Esophagus muscularis mucosa (tissue), 4 donors: ENCODE measurements at regions not wholly inside any gene's neighbourhood (a gene's known extent, or its start where the extent isn't known, plus 50 kb on each side); places are given as distances from the start of the nearest gene placed in this dataset.

ENCODE experiments used
- DNase-seq: peaks from one replicate; pipeline ENCODE4 v3.0.0-alpha.2; 2017; ENCODE audit errors: extremely low spot score
- H3K27ac ChIP-seq, 4 donors: fragments of 200-600 bp; sonication (generic); replicated peaks in 1 of 4; 1 replicate in 3 of 4; 2 replicates in 1 of 4; pipeline ENCODE4 v1.5.1; 2016 to 2019; ENCODE audit warnings: mild to moderate bottlenecking in 1 of 4
- H3K27me3 ChIP-seq, 4 donors: fragments of 200-600 bp; sonication (generic); one replicate each; pipeline versions ENCODE4 v1.5.1 to v1.6.0; 2016 to 2019
- H3K36me3 ChIP-seq, 4 donors: fragments of 200-600 bp; sonication (generic); one replicate each; pipeline ENCODE4 v1.5.1; 2016 to 2019
- H3K4me1 ChIP-seq, 4 donors: fragments of 200-600 bp; sonication (generic); one replicate each; pipeline ENCODE4 v1.5.1; 2016 to 2019
- H3K4me3 ChIP-seq, 4 donors: fragments of 200-600 bp; sonication (generic); 1 replicate in 2 of 4; 2 replicates in 2 of 4; pipeline ENCODE4 v1.5.1; 2016 to 2019; ENCODE audit warnings: mild to moderate bottlenecking in 4 of 4, moderate library complexity in 1 of 4
- H3K9me3 ChIP-seq, 4 donors: fragments of 200-600 bp; sonication (generic); 1 replicate in 3 of 4; 2 replicates in 1 of 4; pipeline ENCODE4 v1.5.1; 2016 to 2019
- EP300 ChIP-seq: sonication (generic); formaldehyde crosslinking; IDR thresholded peaks from one replicate; pipeline ENCODE4 v1.6.1; 2017; ENCODE audit warnings: antibody characterized with exemption
- POLR2A ChIP-seq: fragments of 450-650 bp; IDR thresholded peaks from one replicate; pipeline ENCODE4 v1.6.1; 2017; ENCODE audit warnings: antibody characterized with exemption, moderate library complexity, mild to moderate bottlenecking, low read depth
- POLR2AphosphoS5 ChIP-seq, 2 donors: sonication (generic); formaldehyde crosslinking; IDR thresholded peaks; one replicate each; pipeline ENCODE4 v1.6.1; 2017; ENCODE audit warnings: antibody characterized with exemption in 2 of 2
- WGBS: methylation state at CpG from one replicate; pipeline ENCODE4 v1.1.5; 2018; 5-methylcytosine and 5-hydroxymethylcytosine counted together
- intact Hi-C: fragments of 100-400 bp; cut with DNase I; formaldehyde crosslinking; loops from one replicate; pipeline ENCODE4 v1.15.1; 2023
- TF ChIP-seq, protein P1 (sequence below), 3 experiments: fragments of 200-600 bp in 2 of 3; fragments of 450-650 bp in 1 of 3; sonication (generic) in 2 of 3; IDR thresholded peaks; one replicate each; pipeline ENCODE4 v1.5.1; 2017 to 2019; ENCODE audit warnings: antibody characterized with exemption in 3 of 3, mild to moderate bottlenecking in 2 of 3, moderate library complexity in 1 of 3

DNA sequence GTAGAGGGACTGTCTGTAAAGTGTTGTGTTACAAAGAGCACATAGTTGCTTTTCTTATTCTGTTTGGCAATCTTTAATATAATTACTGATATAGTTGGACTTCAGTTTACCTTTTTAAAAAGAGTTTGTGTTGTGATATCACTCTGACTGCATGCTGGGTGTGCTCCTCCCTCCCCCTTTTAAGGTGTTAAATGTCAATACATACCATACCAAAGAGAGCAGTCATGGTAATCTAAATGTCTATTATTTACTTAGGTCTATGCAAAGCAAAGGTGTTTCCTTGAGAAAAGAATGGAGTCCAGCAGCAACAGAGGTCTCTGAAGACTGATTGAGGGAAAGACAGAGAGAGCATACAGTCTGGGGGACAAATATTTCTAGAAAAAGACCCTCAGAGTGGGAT lies 275.1 kb upstream of the NRP1 start:
- Histone ChIP-seq H3K4me3 (no peak overlapping the region), H3K27me3 (no peaks in the 10 kb centered on the region), H3K27ac (no peak overlapping the region), H3K9me3 (peaks cover 0 to 9% (median 0%) of the 10 kb centered on the region in 4 donors), H3K4me1 (peaks cover 0 to 4% (median 0%) of the 10 kb centered on the region in 4 donors), H3K36me3 (no peaks in the 10 kb centered on the region)
- intact Hi-C loops = no loop called here
- DNase-seq = no peak
- no peak for TF ChIP-seq EP300
- TF ChIP-seq, protein P1, sequence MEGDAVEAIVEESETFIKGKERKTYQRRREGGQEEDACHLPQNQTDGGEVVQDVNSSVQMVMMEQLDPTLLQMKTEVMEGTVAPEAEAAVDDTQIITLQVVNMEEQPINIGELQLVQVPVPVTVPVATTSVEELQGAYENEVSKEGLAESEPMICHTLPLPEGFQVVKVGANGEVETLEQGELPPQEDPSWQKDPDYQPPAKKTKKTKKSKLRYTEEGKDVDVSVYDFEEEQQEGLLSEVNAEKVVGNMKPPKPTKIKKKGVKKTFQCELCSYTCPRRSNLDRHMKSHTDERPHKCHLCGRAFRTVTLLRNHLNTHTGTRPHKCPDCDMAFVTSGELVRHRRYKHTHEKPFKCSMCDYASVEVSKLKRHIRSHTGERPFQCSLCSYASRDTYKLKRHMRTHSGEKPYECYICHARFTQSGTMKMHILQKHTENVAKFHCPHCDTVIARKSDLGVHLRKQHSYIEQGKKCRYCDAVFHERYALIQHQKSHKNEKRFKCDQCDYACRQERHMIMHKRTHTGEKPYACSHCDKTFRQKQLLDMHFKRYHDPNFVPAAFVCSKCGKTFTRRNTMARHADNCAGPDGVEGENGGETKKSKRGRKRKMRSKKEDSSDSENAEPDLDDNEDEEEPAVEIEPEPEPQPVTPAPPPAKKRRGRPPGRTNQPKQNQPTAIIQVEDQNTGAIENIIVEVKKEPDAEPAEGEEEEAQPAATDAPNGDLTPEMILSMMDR (IDR thresholded peaks at IDR 0.05) = no peak
- no peak for TF ChIP-seq POLR2A
- TF ChIP-seq POLR2AphosphoS5 (IDR thresholded peaks at IDR 0.05) = no peak

- no peak for TF ChIP-seq POLR2A
- TF ChIP-seq POLR2AphosphoS5 (IDR thresholded peaks at IDR 0.05) = no peak
- TF ChIP-seq EP300 = no peak
- TF ChIP-seq, protein P1 (IDR thresholded peaks at IDR 0.05) = no peak
- Histone ChIP-seq H3K27ac (no peak overlapping the region), H3K36me3 (no peaks in the 10 kb centered on the region), H3K4me3 (no peak overlapping the region), H3K27me3 (no peaks in the 10 kb centered on the region), H3K4me1 (no peaks in the 10 kb centered on the region), H3K9me3 (no peaks in the 10 kb centered on the region)
- DNase-seq = no peak
- intact Hi-C loops = no loop called here
- 62% methylated on average over 1 of the region's 1 CpG for WGBS
These were observed 267.8 kb upstream of the NRP1 start for GRCh38 chr10:33602278-33602677.

DNA sequence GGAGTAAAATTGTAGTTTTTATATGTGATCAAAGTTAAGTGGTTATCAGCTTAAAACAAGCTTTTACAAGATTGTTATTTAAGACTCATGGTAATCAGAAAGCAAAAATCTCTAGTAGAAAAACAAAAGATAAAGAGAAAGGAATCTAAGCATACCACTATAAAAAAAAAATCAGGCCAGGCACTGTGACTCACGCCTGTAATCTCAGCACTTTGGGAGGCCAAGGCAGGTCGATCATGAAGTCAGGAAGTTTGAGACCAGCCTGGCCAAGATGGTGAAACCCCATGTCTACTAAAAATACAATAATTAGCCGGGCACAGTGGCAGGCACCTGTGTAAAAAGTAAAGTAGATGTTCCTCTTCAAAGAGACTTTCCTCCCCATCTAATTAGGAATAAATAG lies 265.9 kb upstream of the NRP1 start:
- Histone ChIP-seq H3K27me3 (no peaks in the 10 kb centered on the region), H3K27ac (no peak overlapping the region), H3K4me1 (no peaks in the 10 kb centered on the region), H3K9me3 (no peaks in the 10 kb centered on the region), H3K4me3 (no peak overlapping the region), H3K36me3 (no peaks in the 10 kb centered on the region)
- 88% methylated on average over 3 of the region's 3 CpGs for WGBS
- no peak for TF ChIP-seq POLR2AphosphoS5 (IDR thresholded peaks at IDR 0.05)
- TF ChIP-seq, protein P1 (IDR thresholded peaks at IDR 0.05) = no peak
- intact Hi-C loops = no loop called here
- DNase-seq = no peak

GRCh38 chr10:33596422-33596821 lies 262.0 kb upstream of the NRP1 start:
- 73% methylated on average over 6 of the region's 6 CpGs for WGBS

DNA sequence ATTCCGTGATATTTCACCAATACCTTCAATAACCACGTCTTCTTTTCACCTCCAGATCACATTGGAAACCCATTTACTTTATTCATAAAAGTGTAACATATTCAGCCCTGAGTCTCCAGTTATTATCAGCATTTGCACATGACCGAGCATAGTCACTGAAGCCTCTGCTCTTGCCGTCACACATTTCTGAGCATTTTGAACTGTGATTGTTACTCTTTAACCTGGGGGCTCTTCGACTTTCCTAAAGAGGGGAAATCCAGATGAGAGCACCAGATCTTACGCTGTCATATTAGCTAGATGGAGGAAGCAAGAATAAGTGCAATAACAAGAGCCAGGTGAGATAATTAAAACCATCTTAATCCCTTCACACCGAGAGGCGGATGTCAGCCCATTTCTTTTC lies 260.0 kb upstream of the NRP1 start:
- H3K36me3 ChIP-seq = no peaks in the 10 kb centered on the region
- no peak overlapping the region for H3K27ac ChIP-seq
- no peaks in the 10 kb centered on the region for H3K9me3 ChIP-seq
- WGBS = 85% methylated on average over 8 of the region's 8 CpGs
- intact Hi-C loops = no loop called here
- TF ChIP-seq POLR2A = no peak
- TF ChIP-seq, protein P1 (IDR thresholded peaks at IDR 0.05) = no peak
- no peak for TF ChIP-seq EP300
- no peak for TF ChIP-seq POLR2AphosphoS5 (IDR thresholded peaks at IDR 0.05)
- no peaks in the 10 kb centered on the region for H3K4me1 ChIP-seq
- H3K27me3 ChIP-seq = no peaks in the 10 kb centered on the region
- no peak overlapping the region for H3K4me3 ChIP-seq
- no peak for DNase-seq

More at GRCh38 chr10:33596422-33596821, 262.0 kb upstream of the NRP1 start:
- Histone ChIP-seq H3K27ac (no peak overlapping the region), H3K36me3 (no peaks in the 10 kb centered on the region), H3K4me3 (no peak overlapping the region), H3K4me1 (no peaks in the 10 kb centered on the region), H3K9me3 (no peaks in the 10 kb centered on the region), H3K27me3 (no peaks in the 10 kb centered on the region)
- intact Hi-C loops = no loop called here
- TF ChIP-seq POLR2A (no peak), POLR2AphosphoS5 (IDR thresholded peaks at IDR 0.05) (no peak)
- TF ChIP-seq, protein P1 (IDR thresholded peaks at IDR 0.05) = no peak
- DNase-seq = no peak
